Thyroid gland (tissue), 4 donors: ENCODE measurements at regions not wholly inside any gene's neighbourhood (a gene's known extent, or its start where the extent isn't known, plus 50 kb on each side); places are given as distances from the start of the nearest gene placed in this dataset.

ENCODE experiments used
- CTCF ChIP-seq, 6 experiments: fragments of 200-600 bp in 3 of 6; fragments of 450-650 bp in 3 of 6; sonication (generic) in 3 of 6; IDR thresholded peaks; one replicate each; pipeline ENCODE4 v1.5.1; 2016 to 2019; ENCODE audit warnings: antibody characterized with exemption in 6 of 6, mild to moderate bottlenecking in 2 of 6, inconsistent platforms in 1 of 6, moderate library complexity in 1 of 6
- POLR2A ChIP-seq, 2 donors: fragments of 450-650 bp; IDR thresholded peaks; one replicate each; pipeline ENCODE4 v1.6.1; 2017; ENCODE audit warnings: antibody characterized with exemption in 2 of 2, mild to moderate bottlenecking in 2 of 2, moderate library complexity in 1 of 2

GRCh38 chr2:122233372-122233771 is 477.9 kb downstream of the TSN start:
- TF ChIP-seq CTCF (IDR thresholded peaks at IDR 0.05) (no peak), POLR2A (IDR thresholded peaks at IDR 0.05) (no peak)
